GM23338 (cell line): ENCODE measurements at regions not wholly inside any gene's neighbourhood (a gene's known extent, or its start where the extent isn't known, plus 50 kb on each side); places are given as distances from the start of the nearest gene placed in this dataset.

Experiments used
- CREB1 ChIP-seq: fragments of 250-450 bp; sonication (Bioruptor Pico); IDR thresholded peaks from 2 replicates; pipeline ENCODE4 v1.5.0; 2020; ENCODE audit warnings: low read depth, mild to moderate bottlenecking, moderate library complexity
- EZH2 ChIP-seq: fragments of 200-600 bp; sonication (generic); IDR thresholded peaks from one replicate; pipeline ENCODE4 v1.8.0; 2017; ENCODE audit warnings: antibody characterized with exemption, mild to moderate bottlenecking, low read depth; ENCODE audit not compliant: unreplicated experiment
- EZH2phosphoT487 ChIP-seq: fragments of 200-600 bp; sonication (generic); IDR thresholded peaks from one replicate; pipeline ENCODE4 v1.8.1; 2018; ENCODE audit warnings: antibody characterized with exemption; ENCODE audit not compliant: unreplicated experiment
- JUNB ChIP-seq: IDR thresholded peaks from one replicate; pipeline ENCODE4 v1.6.1; 2016; ENCODE audit warnings: antibody characterized with exemption; ENCODE audit not compliant: unreplicated experiment
- POLR2AphosphoS5 ChIP-seq: IDR thresholded peaks from 2 replicates; pipeline ENCODE4 v1.6.1; 2016; ENCODE audit warnings: antibody characterized with exemption, low read depth
- REST ChIP-seq: IDR thresholded peaks from one replicate; pipeline ENCODE4 v1.6.1; 2018; ENCODE audit warnings: antibody characterized with exemption; ENCODE audit not compliant: unreplicated experiment
- ZNF331 ChIP-seq: fragments of 250-450 bp; sonication (Bioruptor Pico); IDR thresholded peaks from 2 replicates; pipeline ENCODE4 v1.5.0; 2020; ENCODE audit warnings: low read depth, mild to moderate bottlenecking, moderate library complexity
- TF ChIP-seq, protein P1 (sequence below), 2 experiments: fragments of 200-600 bp in 1 of 2; sonication (generic) in 1 of 2; conservative IDR thresholded peaks; 2 replicates each; pipeline versions ENCODE4 v1.5.1 to v1.6.1; 2016 to 2017; ENCODE audit warnings: antibody characterized with exemption in 2 of 2, low read depth in 2 of 2, mild to moderate bottlenecking in 2 of 2, moderate library complexity in 1 of 2

DNA sequence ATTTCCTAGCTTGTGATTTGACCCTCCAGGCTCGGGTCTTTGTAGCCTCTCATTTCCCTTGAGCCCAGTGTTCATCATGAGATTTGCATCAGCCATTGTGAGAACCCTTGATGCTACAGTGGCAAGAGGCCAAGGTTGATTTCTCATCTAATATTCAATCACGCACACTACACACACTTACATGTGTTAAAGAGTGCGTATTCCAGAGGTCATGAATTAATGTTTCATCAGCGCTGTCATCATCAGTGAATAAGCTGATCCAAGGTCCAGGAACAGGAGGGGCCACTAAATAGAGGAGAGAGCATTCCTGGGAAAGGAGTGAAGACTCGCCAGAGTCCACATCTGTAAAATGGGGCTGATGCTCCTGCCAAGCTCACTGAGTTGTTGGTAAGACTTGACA lies 276.1 kb upstream of the SIX2 start:
- TF ChIP-seq, protein P1, sequence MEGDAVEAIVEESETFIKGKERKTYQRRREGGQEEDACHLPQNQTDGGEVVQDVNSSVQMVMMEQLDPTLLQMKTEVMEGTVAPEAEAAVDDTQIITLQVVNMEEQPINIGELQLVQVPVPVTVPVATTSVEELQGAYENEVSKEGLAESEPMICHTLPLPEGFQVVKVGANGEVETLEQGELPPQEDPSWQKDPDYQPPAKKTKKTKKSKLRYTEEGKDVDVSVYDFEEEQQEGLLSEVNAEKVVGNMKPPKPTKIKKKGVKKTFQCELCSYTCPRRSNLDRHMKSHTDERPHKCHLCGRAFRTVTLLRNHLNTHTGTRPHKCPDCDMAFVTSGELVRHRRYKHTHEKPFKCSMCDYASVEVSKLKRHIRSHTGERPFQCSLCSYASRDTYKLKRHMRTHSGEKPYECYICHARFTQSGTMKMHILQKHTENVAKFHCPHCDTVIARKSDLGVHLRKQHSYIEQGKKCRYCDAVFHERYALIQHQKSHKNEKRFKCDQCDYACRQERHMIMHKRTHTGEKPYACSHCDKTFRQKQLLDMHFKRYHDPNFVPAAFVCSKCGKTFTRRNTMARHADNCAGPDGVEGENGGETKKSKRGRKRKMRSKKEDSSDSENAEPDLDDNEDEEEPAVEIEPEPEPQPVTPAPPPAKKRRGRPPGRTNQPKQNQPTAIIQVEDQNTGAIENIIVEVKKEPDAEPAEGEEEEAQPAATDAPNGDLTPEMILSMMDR (conservative IDR thresholded peaks at IDR 0.05; ENCODE audit: low read depth in 2 of 2) = no peak
- TF ChIP-seq EZH2phosphoT487 = no peak
- TF ChIP-seq REST = no peak
- TF ChIP-seq JUNB = no peak
- no peak for TF ChIP-seq CREB1
- no peak for TF ChIP-seq EZH2
- TF ChIP-seq ZNF331 (CRISPR knock-in tag) = no peak
- no peak for TF ChIP-seq POLR2AphosphoS5
